ENCODE measurements at regions not wholly inside any gene's neighbourhood (a gene's known extent, or its start where the extent isn't known, plus 50 kb on each side); places are given as distances from the start of the nearest gene placed in this dataset.

DNA sequence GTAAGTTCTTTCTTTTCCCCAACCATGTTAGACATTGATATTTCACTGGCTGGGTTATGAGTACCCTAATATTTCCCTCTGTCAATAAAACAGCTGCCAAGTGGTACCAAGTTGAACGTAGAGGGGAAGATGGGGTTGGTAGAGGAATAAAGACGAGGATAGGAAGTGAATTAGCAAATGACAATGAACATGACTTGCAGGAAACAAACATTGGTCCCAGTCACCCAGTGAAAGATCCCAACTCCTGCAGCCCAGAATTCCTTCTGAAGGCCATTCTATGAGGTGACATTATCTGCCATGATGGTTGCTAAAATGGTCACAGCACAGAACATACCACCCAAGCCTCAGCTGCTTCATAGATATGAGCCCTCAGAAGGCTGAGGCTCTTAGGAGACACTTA lies 159.0 kb upstream of the CTNNB1 start:
- no peak for DNase-seq (ENCODE audit: low read depth in 2 of 2)

- no peak for DNase-seq (ENCODE audit: low read depth in 2 of 2)
Measured at GRCh38 chr3:41041462-41041861, 157.8 kb upstream of the CTNNB1 start.

DNA sequence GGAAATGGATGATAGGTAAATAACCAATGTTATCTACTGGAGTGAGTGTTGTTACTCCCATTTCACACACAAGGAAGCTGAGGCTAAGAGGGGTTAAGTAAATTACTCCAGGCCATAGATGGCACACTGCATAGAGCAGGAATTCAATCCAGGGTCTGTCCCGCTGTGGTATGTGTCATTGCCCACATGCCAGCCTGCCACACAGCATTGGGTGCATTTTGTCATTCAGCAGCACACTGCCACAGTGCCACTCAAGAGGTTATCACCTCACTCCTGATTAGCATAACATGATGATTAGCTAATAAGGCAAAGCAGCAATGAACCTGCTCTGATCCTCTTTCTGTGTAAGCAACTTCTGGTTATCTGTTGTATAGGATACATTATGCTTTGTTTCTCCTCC lies 157.4 kb upstream of the CTNNB1 start:
- no peak for DNase-seq (ENCODE audit: low read depth in 2 of 2)

DNA sequence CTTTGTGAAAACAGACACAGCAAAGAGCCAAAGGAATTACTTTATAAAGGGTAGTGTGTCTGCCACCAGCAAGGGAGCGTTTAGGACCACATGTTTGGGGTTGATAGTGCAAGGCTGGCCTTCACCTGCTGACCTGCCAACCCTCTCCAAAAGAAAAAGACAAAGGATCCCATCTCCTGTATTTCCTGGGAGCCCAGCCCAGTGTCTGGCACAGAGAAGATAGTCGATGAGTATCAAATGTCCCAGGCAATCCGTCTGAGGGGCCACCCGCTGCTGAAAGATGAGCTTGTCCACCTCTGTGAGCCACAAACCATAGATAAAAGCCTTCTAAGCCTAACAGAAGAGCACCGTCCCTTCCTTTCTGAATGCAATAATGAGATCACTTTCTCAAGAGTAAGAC lies 154.8 kb upstream of the CTNNB1 start:
- DNase-seq (ENCODE audit: low read depth in 2 of 2) = no peak

DNA sequence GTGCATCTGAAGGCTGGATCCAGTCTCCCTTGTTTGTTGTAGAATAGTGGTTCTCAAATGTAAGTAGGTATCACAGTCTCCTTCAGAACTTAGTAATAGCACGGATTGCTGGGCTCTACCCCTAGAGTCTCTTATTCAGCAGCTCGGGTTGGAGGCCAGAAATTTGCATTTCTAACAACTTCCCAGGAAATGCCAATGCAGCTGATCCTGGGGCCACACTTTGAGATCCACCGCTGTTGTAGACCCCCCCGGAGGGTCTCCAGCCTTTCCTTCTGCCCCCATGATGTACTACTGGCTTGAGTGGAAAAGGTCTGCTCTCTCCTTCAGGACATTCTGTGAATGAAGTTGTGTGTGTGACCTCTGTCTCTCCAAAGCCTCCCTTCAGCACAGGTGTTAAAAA lies 153.8 kb upstream of the CTNNB1 start:
- no peak for DNase-seq (ENCODE audit: low read depth in 2 of 2)

DNA sequence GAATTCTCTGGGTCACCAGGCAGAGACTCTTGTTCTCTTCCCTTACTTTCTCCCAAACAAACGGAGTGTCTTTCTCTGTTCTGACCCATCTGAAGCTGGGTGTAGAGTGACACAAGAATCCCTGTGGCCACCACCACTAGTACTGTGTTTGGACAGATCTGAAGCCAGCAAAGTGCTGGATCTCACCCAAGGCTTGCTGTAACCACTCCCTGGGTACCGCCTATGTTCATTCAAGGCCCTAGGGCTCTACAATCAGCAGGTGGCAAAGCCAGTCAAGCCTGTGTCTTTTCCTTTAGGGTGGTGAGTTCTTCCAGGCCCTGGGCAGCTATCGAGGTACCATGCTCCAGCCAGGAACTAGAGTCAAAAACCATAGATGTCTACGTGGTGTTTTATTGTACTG lies 149.2 kb upstream of the CTNNB1 start:
- no peak for DNase-seq (ENCODE audit: low read depth in 2 of 2)

DNA sequence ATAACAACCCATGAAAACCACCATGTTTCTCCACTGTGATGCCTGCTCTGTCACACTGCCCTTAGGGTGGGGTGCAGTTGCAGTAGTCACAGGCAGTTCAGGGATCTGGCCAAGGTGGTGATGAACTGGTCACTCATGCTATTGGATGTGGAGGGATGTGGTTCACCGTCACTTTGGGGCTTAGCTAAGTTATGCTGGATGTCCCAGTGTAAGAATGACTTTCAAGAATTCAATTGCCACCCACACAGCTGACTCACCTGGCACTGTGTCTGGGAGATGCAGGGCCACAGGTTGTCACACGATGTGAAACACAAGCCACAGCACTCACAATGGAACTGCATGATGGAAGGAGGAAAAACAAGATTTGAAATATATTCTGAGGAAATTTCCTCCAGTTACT lies 146.1 kb upstream of the CTNNB1 start:
- DNase-seq (ENCODE audit: low read depth in 2 of 2) = no peak

DNA sequence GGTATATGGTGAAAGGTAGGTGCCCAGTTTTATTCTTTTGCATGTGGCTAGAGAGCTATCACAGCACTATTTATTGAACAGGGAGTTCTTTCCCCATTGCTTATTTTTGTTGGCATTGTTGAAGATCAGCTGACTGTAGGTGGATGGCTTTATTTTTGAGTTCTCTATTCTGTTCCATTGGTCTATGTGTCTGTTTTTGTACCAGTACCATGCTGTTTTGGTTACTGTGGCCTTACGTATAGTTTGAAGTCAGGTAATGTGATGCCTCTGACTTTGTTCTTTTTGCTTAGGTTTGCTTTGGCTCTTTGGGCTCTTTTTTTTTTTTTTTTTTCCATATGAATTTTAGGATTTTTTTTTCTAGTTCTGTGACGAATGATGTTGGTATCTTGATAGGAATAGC lies 139.2 kb upstream of the CTNNB1 start:
- DNase-seq (ENCODE audit: low read depth in 2 of 2) = no peak

DNA sequence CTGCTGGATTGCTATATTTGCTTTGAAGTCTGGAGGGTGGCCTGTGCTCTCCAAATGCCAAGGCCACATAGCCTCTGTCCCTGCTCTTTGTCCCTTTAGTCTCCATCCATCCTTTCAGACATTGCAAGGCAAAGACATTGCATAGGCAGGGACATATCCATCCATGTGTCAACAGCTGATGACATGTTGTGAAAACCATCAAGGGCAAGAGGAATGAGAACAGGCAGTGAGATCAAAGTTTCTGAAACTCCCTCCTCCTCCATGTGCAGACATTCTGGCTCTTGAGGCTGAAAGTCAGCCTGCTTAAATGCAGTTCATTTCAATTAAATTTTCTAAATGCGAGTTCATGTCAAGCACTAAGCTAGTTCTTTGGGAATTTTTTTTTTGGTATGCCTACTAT lies 135.2 kb upstream of the CTNNB1 start:
- no peak for DNase-seq (ENCODE audit: low read depth in 2 of 2)

- DNase-seq (ENCODE audit: low read depth in 2 of 2) = no peak
Measured at GRCh38 chr3:41064526-41064925, 134.8 kb upstream of the CTNNB1 start.

DNA sequence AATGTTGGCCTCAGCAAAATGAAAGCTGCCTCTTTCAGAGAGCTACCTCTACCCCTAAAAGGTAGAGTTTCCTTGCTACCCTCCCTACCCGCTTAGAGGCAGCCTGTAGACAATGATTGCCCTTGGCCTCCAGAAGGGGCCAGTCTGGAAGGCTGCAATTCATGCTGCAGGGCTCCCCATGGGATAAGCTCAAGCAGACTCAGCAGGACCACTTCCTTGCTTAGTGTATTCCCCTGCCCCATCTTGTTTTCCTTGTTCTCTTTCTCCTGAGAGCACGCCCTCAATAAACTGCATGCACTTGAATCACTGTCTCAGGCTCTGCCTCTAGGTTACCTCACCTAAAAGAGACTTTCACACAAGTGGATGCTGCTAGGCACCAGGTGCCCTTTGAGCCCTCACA lies 134.0 kb upstream of the CTNNB1 start:
- no peak for DNase-seq (ENCODE audit: low read depth in 2 of 2)

DNA sequence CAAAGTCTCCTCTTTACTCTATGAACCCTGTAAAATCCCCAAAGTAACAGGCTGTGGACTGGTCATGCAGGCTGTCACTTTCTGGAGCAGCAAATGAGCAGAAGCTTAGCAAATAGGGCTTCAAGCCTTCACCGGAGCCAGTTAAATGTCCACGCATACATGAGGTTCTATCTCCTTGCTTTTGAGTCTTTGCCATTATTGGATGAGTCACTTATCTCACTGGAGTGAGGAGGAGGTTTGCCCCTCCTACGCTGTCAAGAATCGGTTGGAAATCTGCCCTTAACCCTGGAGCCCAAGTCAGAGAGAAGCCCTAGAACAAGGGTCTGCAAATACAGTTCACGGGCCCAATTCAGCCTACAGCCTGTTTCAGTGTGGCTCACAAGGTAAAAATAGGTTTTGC lies 126.1 kb upstream of the CTNNB1 start:
- no peak for DNase-seq (ENCODE audit: low read depth in 2 of 2)

DNA sequence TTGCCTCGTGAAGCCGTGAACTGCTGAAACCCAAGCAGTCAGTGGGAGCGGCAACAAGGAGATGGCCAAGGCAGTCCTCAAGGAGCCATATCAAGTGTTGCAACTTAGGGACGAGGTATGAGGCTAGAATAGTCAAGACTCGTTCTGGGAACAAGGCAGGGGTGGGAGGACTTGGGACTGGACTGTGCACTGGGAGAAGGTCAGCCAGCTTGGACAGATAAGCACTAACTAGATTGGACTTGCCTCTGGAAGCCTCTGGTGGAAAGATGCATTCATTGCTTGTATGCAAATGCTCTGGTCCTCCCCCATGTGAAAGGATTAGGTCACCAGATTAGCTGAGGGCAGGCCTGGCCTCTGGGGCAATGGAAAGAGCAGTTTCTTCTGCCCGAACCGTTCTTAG lies 123.3 kb upstream of the CTNNB1 start:
- no peak for DNase-seq (ENCODE audit: low read depth in 2 of 2)

- DNase-seq (ENCODE audit: low read depth in 2 of 2) = no peak
Measured at GRCh38 chr3:41076399-41076798, 122.9 kb upstream of the CTNNB1 start.

- DNase-seq (ENCODE audit: low read depth in 2 of 2) = no peak
Measured at GRCh38 chr3:41080141-41080540, 119.2 kb upstream of the CTNNB1 start.

DNA sequence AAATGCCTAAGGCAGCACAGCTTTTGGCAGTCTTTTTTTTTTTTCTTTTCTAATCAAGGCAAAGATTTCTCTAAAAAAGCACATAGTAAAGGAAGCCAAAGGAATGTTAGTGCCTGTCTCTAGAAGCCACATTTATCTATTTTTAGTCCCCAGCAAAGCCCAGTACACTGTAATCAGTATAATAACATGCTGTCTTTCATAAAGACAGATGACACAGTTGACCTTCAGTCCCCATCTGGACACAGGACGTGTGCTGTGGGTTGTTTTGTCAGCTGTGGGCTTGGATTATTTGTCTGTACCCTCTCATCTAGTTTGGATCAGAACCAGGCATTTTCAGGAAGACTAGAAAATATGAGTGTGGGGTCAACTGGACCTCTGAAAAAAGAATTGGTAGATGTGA lies 110.4 kb upstream of the CTNNB1 start:
- no peak for DNase-seq (ENCODE audit: low read depth in 2 of 2)

DNA sequence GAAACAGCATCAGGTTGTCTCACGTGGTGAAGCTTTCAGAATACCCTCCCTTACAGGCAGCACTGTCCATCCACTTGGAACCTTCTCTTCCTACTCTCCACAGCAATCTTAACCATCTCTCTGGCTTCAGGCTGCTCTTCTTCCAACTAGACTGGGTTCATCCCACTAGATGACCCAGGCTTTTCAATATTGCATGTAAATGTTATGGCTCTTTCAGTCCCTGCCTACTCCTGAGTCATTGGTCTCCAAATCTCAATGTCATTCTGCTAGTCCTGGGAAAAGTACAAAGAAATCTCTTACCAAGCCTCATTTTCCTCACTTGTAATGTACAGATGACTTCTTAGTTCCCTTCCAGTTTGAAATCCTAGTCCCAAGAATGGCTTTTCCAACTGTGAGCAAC lies 109.7 kb upstream of the CTNNB1 start:
- no peak for DNase-seq (ENCODE audit: low read depth in 2 of 2)

DNA sequence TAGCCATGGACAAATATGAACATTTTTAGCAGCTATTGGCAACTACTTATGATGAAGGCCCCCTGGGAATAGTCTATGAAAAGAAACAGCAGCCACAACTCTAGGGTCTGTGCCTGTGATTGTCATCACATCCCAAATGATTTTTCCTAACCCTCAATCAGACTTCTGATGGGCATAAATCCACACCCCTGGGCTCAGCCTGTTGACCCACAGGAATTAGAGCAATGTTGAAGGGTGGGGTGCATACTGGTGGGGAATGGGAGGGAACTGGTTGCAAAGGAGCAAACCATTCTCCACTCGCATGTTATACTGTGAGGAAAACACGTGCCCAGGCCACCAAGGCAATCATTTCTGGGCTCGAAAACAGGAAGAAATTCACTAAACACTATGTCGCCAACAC lies 106.5 kb upstream of the CTNNB1 start:
- no peak for DNase-seq (ENCODE audit: low read depth in 2 of 2)

DNA sequence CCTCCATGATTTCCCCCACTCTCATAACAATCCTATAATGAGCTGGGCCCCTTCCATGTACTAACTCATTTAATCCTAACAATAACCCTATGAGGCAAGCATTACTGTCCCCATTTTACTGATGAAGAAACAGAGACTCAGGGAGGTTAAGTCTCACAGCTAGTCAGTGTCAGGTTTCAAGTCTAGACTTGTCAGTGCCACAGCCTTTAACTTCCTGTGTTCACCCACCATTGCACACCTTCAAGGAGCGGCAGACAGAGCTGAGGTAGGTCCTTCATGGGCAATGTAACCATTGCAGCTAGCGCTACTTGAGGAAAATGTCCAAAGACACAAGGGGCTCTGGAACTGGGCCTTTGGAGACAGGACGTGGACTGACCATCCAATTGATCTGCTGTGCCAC lies 105.8 kb upstream of the CTNNB1 start:
- DNase-seq (ENCODE audit: low read depth in 2 of 2) = no peak

DNA sequence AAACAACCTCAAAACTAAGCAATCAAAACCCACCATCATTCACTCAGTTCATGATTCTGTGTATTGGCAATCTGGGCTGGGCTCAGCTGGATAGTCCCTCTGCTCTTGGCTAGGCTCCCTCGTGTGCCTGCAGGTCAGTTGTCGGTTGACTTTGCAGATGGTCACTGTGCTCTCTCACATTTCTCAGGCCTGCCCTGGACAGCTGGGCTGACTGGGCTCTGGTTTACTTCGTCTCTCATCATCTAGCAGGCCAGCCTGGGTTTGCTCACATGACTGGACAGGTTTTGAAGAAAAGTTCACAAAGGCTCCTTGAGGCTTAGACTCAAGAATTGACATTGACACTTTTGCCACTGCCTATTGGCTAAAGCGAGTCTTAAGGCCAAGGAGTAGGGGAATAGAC lies 105.0 kb upstream of the CTNNB1 start:
- DNase-seq (ENCODE audit: low read depth in 2 of 2) = no peak

- no peak for DNase-seq (ENCODE audit: low read depth in 2 of 2)
Measured at GRCh38 chr3:41095702-41096101, 103.6 kb upstream of the CTNNB1 start.

DNA sequence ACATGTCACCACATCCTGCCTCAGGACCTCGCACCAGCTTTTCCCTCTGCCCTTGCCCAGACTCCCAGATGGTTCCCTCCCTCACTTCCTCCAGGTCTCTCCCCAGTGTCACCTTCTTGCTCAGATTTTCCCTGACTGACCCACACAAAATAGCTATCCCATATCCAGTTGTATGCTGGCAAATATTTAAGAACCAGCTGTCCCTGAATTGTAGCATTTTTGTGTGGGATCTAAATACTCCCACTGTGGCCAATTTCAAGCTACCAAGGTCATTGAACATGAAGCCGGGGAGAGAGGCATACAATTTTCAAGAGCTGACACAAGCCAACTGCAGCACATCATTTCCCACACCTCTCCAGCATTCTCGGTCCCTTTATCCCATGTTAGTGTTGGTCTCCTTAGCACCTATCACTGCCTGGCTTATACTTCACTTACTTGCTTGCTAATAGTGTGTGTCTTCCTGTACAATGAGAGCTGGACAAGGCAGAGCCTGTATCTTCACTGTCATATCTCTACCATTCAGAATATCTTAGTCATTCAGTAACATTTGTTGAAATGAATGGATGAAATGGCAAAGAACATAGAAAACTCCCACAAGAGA lies 101.3 kb upstream of the CTNNB1 start:
- no peak for DNase-seq (ENCODE audit: low read depth in 2 of 2)

DNA sequence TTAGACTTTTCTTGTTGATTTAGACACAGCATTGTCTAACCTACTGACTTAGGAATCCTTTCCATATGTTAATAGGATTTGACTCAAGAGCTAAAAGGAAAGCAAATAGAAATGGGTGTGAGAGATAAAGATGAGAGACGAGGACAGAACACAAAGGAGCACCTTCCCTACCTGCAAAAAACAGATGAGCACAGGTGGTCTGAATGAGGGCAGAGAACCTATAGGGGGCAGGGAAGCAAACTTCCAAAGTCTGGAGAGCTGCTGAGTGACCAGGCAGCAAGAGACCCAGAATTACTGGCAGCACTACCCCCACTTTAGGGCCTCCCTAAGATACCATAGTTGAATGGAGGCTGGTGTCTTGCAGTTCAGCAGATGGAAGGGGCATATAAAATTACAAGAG lies 98.1 kb upstream of the CTNNB1 start:
- no peak for DNase-seq (ENCODE audit: low read depth in 2 of 2)

DNA sequence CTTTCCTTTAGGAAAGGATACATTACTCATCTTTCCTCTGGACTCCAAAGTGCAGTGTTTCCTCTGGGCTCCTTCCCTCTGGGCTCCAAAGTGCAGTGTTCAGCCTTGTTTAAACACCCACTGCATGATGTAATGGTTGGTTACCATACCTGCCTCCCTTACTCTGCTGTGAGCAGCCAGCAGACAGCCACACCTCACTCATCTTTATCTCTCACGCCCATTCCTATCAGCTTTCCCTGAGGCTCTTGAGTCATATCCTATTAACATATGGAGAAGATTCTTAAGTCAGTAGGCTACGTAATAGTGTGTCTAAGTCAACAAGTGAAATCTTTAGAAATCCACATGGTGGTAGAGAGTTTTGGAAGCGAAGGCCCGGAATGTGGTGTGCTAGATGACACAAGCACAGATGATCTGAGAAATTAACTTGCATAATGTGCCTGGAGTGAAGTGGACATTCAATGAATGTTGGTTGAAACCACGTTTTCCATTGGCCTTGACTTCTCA lies 97.2 kb upstream of the CTNNB1 start:
- DNase-seq (ENCODE audit: low read depth in 2 of 2) = no peak

DNA sequence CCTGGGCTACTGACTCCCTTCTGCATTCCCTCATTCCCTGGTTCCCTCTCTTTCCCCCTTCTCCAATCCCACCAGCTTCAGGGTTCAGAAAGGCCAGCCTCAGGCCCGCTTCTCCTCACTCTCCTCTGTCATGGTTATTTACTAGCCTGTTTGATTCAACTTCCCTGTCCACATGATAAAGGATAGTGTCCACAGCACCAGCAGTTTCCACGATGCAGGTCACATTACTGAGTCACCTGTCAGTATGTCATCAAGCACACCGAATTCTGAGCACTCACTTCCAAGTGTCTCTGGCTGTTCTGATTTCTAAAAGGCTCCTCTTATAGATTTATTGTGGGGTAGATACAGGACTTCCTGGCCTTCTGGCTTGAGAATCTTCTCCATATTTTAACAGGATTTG lies 96.6 kb upstream of the CTNNB1 start:
- DNase-seq (ENCODE audit: low read depth in 2 of 2) = no peak
